Endometrial microvascular endothelial cells (primary cell): ENCODE measurements at regions not wholly inside any gene's neighbourhood (a gene's known extent, or its start where the extent isn't known, plus 50 kb on each side); places are given as distances from the start of the nearest gene placed in this dataset.

Experiments
- in situ Hi-C: cut with HindIII; loops from 2 replicates; pipeline ENCODE4 v1.10.0; 2017; ENCODE audit warnings: low sequenced_read_pairs, low pct_unique_long_range_greater_than_20kb; ENCODE audit errors: inconsistent ontology term

- in situ Hi-C loops = no loop called here
Observed at GRCh38 chr1:30613188-30613587, 110.2 kb downstream of the MATN1 start.

GRCh38 chr1:30612536-30613065 is 110.8 kb downstream of the MATN1 start:
- in situ Hi-C loops = no loop called here

GRCh38 chr1:30611741-30612309 is 111.6 kb downstream of the MATN1 start:
- in situ Hi-C loops = no loop called here

GRCh38 chr1:30610917-30611316 is 112.5 kb downstream of the MATN1 start:
- in situ Hi-C loops = no loop called here

- in situ Hi-C loops = no loop called here
Observed at GRCh38 chr1:30609999-30610345, 113.4 kb downstream of the MATN1 start.

- in situ Hi-C loops = no loop called here
Observed at GRCh38 chr1:30609336-30609998, 113.9 kb downstream of the MATN1 start.

- in situ Hi-C loops = no loop called here
Observed at GRCh38 chr1:30607723-30608122, 115.7 kb downstream of the MATN1 start.

GRCh38 chr1:30606166-30606565 is 117.2 kb downstream of the MATN1 start:
- in situ Hi-C loops = no loop called here

GRCh38 chr1:30605441-30605920 is 117.9 kb downstream of the MATN1 start:
- in situ Hi-C loops = no loop called here

GRCh38 chr1:30604801-30605440 is 118.5 kb downstream of the MATN1 start:
- in situ Hi-C loops = no loop called here

- in situ Hi-C loops = no loop called here
Observed at GRCh38 chr1:30603081-30603858, 120.1 kb downstream of the MATN1 start.

- in situ Hi-C loops = no loop called here
Observed at GRCh38 chr1:30601316-30602085, 121.9 kb downstream of the MATN1 start.

GRCh38 chr1:30600706-30601105 is 122.7 kb downstream of the MATN1 start:
- in situ Hi-C loops = no loop called here

GRCh38 chr1:30600258-30600657 is 123.1 kb downstream of the MATN1 start:
- in situ Hi-C loops = no loop called here

GRCh38 chr1:30599721-30600120 is 123.7 kb downstream of the MATN1 start:
- in situ Hi-C loops = no loop called here

- in situ Hi-C loops = no loop called here
Observed at GRCh38 chr1:30598571-30599114, 124.7 kb downstream of the MATN1 start.

GRCh38 chr1:30597711-30598110 is 125.7 kb downstream of the MATN1 start:
- in situ Hi-C loops = no loop called here

GRCh38 chr1:30596891-30597290 is 126.5 kb downstream of the MATN1 start:
- in situ Hi-C loops = no loop called here
